GM18508 (cell line): ENCODE measurements at regions not wholly inside any gene's neighbourhood (a gene's known extent, or its start where the extent isn't known, plus 50 kb on each side); places are given as distances from the start of the nearest gene placed in this dataset.

Experiments
- ATAC-seq: cut with Tn5 transposase; IDR thresholded peaks from one replicate; pipeline ENCODE4 v1.9.1; 2021; ENCODE audit warnings: moderate number of reproducible peaks; ENCODE audit not compliant: insufficient read depth, unreplicated experiment

DNA sequence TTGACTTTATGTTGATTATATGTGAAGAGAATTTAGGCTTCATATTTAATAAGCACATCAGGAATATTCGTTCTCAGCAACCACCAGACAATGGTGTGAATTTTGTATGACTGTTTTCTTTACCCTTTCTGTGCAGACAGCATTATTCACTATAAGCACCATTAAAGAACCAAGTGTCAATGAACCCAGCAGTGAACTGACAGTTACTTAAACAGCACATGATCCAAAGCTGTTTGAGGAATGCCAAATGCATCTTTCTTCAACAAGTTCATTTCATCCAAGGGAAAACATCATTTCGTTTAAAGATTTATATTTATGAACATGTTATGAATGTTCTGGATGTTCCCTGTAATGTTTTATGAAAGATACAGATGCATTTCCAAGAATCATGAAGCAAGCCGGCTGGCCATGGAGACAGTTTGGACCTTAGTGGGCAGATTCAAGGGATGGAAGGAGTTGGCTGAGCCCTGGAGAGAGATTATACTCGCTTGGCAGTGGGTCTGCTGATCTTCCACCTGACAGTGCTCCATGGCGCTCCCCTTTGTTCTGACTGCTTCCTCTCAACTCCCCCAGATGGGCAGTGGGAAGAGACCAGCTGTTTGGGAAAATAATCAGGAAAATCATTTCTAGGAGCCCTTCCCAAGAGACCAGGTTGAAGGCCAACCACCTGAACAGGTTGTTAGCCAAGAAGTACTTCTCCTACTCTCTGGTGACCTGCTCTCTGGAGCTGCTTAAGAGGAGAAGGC is 326.0 kb upstream of the RSPO3 start:
- no peak for ATAC-seq

DNA sequence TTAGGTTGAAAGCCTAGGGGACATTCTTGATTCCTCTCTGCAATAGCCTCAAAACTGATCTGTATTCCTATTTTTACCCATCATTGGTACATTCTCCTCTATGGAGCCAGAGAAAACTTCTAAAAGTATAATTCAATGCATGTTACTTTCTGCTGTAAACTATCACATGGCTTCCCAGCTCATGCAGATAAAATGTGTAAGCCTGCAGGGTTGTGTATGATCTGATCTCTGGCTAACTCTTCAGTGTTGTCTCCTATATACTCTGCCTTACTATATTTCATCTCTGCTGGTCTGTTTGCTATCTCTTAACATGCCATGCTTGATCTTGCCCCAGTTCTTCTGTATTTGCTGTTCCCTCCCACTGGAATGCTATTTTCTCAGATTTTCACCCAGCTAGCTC is 323.3 kb upstream of the RSPO3 start:
- no peak for ATAC-seq

- no peak for ATAC-seq
Measured at GRCh38 chr6:126797981-126798380, 320.5 kb upstream of the RSPO3 start.

- peak; percentile 4 for ATAC-seq
Measured at GRCh38 chr6:126803769-126804168, 314.7 kb upstream of the RSPO3 start.

GRCh38 chr6:126804332-126805064 is 314.0 kb upstream of the RSPO3 start:
- ATAC-seq, result peak; percentile 63

DNA sequence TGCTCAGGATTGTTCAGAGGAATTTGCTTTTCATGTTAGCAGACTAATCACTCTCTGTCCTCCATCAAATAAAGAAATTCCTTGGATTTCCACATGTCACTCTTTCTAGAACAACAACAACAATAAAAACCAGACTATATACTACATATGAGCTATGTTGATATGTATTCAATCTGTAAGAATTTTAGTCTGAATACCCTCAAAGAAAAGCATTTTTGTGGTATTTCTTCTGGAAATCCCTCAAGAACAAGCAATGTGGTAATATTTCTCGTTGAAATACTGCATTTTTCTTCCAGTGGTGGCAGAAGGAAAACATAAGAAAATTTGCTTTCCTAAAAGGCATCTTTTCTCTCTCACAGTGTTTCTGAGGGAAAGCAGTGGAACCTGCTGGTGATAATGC is 312.6 kb upstream of the RSPO3 start:
- no peak for ATAC-seq

GRCh38 chr6:126807876-126808275 is 310.6 kb upstream of the RSPO3 start:
- no peak for ATAC-seq

GRCh38 chr6:126811321-126811720 is 307.1 kb upstream of the RSPO3 start:
- ATAC-seq, result no peak

DNA sequence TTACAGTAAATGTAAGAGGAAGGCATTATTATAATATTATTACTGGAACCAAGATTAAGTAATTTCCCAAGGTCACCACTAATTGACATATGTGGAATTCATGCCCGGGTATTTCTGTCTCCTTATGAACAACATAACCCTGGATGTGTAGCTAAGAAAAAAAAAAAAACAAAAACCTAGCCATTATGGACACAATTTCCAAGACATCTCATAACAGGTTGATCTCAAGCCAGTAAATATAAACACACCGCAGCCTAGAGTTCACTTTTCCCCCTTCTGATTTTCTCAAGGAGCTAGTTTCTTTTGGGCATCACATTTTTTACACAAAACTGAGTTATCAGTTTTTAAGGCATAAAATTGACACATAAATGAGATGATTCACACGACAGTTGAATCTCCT is 306.5 kb upstream of the RSPO3 start:
- ATAC-seq, result no peak

DNA sequence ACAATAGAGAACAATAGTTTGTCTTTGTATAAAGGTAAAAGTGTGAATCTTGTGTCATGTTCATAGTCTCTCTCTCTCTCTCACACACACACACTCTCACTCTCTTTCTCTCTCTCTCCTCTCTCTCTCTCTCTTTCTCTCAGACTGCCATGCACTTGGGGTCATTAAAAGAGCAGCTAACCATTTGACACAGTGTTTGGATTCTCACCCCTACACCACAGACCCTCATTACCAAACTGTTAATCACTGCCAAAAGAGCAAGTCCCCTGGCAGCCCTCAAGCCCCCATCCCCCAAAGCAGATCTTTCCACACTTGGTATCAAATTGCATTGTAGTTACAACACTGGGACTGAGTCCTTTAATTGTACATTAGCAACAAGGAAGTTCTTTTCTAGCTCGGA is 305.8 kb upstream of the RSPO3 start:
- ATAC-seq, result no peak

- no peak for ATAC-seq
Measured at GRCh38 chr6:126820634-126821033, 297.8 kb upstream of the RSPO3 start.

GRCh38 chr6:126821706-126822105 is 296.8 kb upstream of the RSPO3 start:
- ATAC-seq, result no peak

DNA sequence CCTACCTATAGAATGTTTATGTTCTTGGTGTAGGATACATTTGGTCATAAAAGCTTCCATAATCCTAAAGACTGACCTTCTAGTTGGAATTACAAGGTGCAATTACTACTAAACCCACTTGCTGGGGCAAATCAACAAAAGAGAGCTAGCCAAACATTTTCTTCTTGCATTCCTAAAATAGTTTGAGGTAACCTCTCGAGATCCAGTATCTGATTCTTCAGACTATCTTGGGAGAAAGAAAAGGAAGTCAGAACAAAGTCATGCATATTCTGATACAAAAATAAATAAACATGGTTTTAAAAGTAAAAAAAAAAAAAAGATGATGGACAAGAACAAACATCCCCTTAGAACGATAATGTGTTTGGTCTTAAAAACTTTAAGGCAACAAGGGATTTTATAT is 294.2 kb upstream of the RSPO3 start:
- no peak for ATAC-seq

DNA sequence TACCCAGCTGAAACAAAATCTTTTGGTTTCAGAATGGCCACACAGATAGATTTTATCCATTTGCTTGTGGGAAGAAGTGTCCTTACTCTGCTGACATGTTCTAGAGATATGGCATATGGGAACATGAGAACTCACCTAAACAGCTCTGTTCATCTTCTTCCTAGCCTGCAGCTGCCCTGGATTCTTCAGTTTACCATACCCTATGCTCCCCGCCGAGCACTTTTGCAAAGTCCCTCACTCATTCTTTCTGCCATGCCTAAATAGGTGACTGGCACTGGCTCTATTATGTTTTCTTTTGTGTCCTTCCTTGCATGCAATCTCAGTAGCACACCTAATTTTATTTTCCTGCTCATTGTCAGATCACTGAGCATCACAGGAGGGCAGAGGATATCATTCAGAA is 293.7 kb upstream of the RSPO3 start:
- ATAC-seq, result no peak

DNA sequence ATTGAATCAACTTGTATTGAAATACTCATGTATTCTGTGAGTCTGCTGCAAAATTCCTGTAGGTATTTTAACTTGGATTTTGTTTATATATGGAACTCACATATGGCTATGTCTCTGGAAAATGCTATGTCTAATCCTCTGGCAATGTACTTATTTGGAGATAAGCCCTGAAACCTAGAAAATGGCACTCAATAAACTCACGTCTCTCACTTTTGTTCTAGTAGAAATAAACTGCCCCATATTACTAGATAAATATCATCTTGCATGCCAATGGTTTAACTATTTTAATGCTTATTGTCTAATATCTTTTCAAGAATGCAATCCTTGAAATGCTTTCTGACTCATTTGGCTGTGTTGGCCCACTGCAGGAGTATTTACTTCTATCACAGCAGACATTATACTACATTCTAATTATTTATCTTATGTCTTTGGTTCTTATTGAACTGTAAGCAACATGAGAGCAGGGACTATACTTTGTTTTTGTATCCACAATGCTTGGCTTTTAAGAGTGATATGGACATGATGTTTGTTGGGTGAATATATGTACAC is 292.2 kb upstream of the RSPO3 start:
- no peak for ATAC-seq

DNA sequence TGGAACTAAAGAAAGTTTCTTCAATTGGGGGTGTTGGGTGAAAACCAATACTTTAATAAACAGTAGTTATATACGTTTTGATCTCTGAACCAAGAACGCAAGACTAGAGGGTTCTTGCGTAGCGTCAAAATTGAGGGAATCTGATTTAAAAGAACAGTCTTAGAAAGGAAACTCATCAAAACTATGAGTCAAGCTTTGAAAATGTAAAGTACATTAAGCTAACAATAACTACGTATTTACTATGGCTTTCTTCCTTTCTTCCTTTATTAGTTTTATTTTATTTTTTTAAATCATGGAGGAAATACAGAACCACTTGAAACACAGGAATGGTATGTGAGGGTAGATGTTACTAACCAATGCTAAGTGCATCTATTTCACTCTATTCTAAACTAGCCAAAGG is 287.0 kb upstream of the RSPO3 start:
- ATAC-seq, result no peak

GRCh38 chr6:126842769-126843168 is 275.7 kb upstream of the RSPO3 start:
- no peak for ATAC-seq

DNA sequence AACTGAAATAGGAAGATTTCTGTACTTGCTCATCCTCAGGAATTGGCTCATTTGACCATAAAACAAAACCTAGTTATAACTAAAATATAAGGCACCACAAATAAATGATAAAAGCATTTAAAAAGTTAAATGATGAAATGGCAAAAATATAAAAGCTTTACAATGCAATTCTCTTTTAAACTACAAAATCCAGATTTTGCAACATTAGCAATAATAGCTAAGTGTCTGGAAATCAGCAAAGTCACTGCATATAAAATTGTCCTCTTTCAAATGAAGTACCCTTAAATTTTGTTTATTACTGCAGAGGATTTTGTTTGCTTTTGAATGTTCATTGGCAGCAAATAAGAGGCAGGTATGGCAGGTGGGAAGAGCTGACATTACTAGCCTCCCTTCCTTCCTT is 270.4 kb upstream of the RSPO3 start:
- no peak for ATAC-seq

DNA sequence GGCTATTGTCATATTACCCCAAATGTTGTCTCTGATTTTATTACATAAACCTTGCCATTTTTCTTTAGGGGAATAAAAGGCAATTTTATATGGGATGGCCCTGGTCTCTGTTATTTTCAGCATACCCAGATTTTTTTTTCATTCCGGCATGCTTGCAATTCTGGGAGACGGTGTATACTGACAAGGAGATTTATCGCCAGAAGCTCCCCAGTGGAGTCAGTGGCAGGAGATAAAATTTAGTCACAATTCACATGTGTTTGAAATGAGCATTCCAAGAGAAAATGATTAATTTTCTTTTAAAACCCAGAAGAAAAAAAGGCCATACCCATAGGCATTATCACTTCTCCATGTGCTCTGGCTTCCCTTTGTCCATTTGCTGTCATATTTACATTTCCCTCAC is 250.8 kb upstream of the RSPO3 start:
- no peak for ATAC-seq

GRCh38 chr6:126873351-126873750 is 245.1 kb upstream of the RSPO3 start:
- ATAC-seq, result no peak

DNA sequence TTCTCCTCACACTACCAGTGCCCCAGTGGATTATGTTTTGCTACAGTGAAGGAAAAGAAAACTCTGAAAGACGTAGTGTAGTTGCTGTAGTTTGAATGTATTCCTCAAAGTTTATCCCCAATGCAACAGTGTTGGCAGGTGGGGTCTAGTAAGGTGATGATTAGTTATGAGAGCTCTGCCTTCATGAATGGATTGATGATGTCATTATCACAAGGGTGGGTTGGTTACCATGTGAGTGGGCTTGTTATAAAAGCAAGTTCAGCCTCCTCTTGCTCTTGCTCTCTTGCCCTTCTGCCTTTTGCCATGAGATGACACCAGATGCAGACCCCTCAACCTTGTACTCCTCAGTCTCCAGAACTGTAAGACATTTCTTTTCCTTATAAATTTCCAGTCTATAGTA is 244.7 kb upstream of the RSPO3 start:
- no peak for ATAC-seq

DNA sequence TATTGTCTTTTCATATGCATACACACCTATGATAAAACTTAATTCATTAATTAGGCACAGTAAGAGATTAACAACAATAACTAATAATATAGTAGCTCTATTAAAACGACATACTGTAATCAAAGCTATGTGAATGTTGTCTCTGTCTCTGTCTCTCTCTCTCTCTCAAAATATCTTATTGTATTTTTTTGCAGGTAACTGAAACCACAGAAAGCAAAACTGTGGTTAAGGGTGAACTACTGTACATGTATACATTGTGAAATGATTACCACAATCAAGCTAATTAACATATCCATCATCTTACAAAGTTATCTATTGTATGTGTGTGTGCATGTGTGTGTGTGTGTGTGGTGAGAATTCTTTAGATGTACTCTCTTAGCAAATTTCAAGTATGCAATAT is 242.0 kb upstream of the RSPO3 start:
- ATAC-seq, result no peak
